H1 (cell line): ENCODE measurements at regions not wholly inside any gene's neighbourhood (a gene's known extent, or its start where the extent isn't known, plus 50 kb on each side); places are given as distances from the start of the nearest gene placed in this dataset.

Experiments
- CTCF ChIA-PET: fragments of 300-600 bp; sonication (Branson Sonifier 250); formaldehyde crosslinking; loops from one replicate; lab custom pipeline; 2021; ENCODE audit not compliant: partially characterized antibody; lab: Charles Lee
- POLR2A ChIA-PET: fragments of 300-600 bp; sonication (Branson Sonifier 250); formaldehyde crosslinking; loops from one replicate; lab custom pipeline; 2021; ENCODE audit warnings: inconsistent platforms; ENCODE audit not compliant: partially characterized antibody; lab: Charles Lee
- DNase-seq, 2 experiments: peaks; one replicate each; pipeline versions ENCODE4 v3.0.0 to v3.0.0-alpha.2; 2010 to 2022; ENCODE audit warnings: low spot score in 2 of 2, low read depth in 1 of 2, mixed read lengths in 1 of 2
- FAIRE-seq: peaks from 2 replicates; lab custom pipeline; 2011; peaks lifted over from hg19 to GRCh38; lab: Jason Lieb, UNC
- H2AFZ ChIP-seq: 2 replicates; pipeline ENCODE4 v1.8.1; 2012; ENCODE audit warnings: low read length, inconsistent platforms
- H2AK5ac ChIP-seq: 2 replicates; pipeline ENCODE4 v1.6.1; 2013; ENCODE audit warnings: low read depth, low read length
- H2BK120ac ChIP-seq: replicated peaks from 2 replicates; pipeline ENCODE3; 2013; ENCODE audit warnings: low read depth, low read length, inconsistent platforms
- H2BK12ac ChIP-seq: 2 replicates; pipeline ENCODE4 v1.6.1; 2013; ENCODE audit warnings: low read depth, low read length
- H2BK15ac ChIP-seq: 2 replicates; pipeline ENCODE4 v1.6.1; 2013; ENCODE audit warnings: low read length
- H2BK20ac ChIP-seq: 2 replicates; pipeline ENCODE4 v1.6.1; 2013; ENCODE audit warnings: low read length
- H2BK5ac ChIP-seq: 2 replicates; pipeline ENCODE4 v1.6.1; 2013; ENCODE audit warnings: low read depth, low read length
- H3K14ac ChIP-seq: 2 replicates; pipeline ENCODE4 v1.6.1; 2013; ENCODE audit warnings: inconsistent platforms; ENCODE audit not compliant: insufficient read length
- H3K18ac ChIP-seq: 2 replicates; pipeline ENCODE4 v1.6.1; 2013; ENCODE audit warnings: low read length; ENCODE audit errors: extremely low read depth
- H3K23ac ChIP-seq: 2 replicates; pipeline ENCODE4 v1.6.1; 2013; ENCODE audit warnings: inconsistent platforms; ENCODE audit not compliant: insufficient read length
- H3K23me2 ChIP-seq: 2 replicates; pipeline ENCODE4 v1.6.1; 2013; ENCODE audit warnings: low read depth, low read length
- H3K27ac ChIP-seq: 2 replicates; pipeline ENCODE4 v1.6.1; 2011; ENCODE audit warnings: low read depth, low read length, inconsistent platforms
- H3K27me3 ChIP-seq, 4 experiments: replicated peaks in 1 of 4; 1 replicate in 1 of 4; 2 replicates in 3 of 4; pipeline versions ENCODE4 v1.6.1 to v1.8.1; 2011 to 2013; ENCODE audit warnings: low read length in 3 of 4, mild to moderate bottlenecking in 3 of 4, inconsistent platforms in 2 of 4, mixed read lengths in 2 of 4, moderate library complexity in 1 of 4; ENCODE audit not compliant: control insufficient read depth in 3 of 4, insufficient read depth in 3 of 4; ENCODE audit errors: extremely low read depth in 1 of 4
- H3K36me3 ChIP-seq, 4 experiments: 2 replicates each; pipeline versions ENCODE4 v1.6.1 to v1.8.1; 2011 to 2013; ENCODE audit warnings: mild to moderate bottlenecking in 4 of 4, low read length in 3 of 4, moderate library complexity in 2 of 4, control low read depth in 1 of 4, inconsistent platforms in 1 of 4; ENCODE audit not compliant: insufficient read depth in 4 of 4, control insufficient read depth in 2 of 4
- H3K4ac ChIP-seq: replicated peaks from 2 replicates; pipeline ENCODE3; 2013; ENCODE audit warnings: low read length, low read depth, mixed read lengths, inconsistent platforms; ENCODE audit not compliant: insufficient read length
- H3K4me1 ChIP-seq, 4 experiments: replicated peaks in 1 of 4; 1 replicate in 1 of 4; 2 replicates in 3 of 4; pipeline versions ENCODE4 v1.6.1 to v1.8.1; 2011 to 2013; ENCODE audit warnings: low read length in 3 of 4, inconsistent platforms in 2 of 4, mixed read lengths in 1 of 4; ENCODE audit not compliant: insufficient read depth in 4 of 4, control insufficient read depth in 3 of 4
- H3K4me2 ChIP-seq, 2 experiments: 2 replicates each; pipeline versions ENCODE4 v1.6.1 to v1.8.1; 2011 to 2013; ENCODE audit warnings: low read depth in 2 of 2, low read length in 2 of 2, control low read depth in 1 of 2, inconsistent platforms in 1 of 2, mild to moderate bottlenecking in 1 of 2; ENCODE audit not compliant: insufficient read depth in 1 of 2
- H3K4me3 ChIP-seq, 4 experiments: fragments of 200-600, 300-600 bp in 1 of 4; sonication (generic), shearing (Covaris generic), sonication (Bioruptor Twin) in 1 of 4; 2 replicates each; pipeline versions ENCODE4 v1.5.1 to v1.8.1; 2011 to 2016; ENCODE audit warnings: low read length in 4 of 4, low read depth in 3 of 4, control low read depth in 2 of 4, inconsistent platforms in 2 of 4, mild to moderate bottlenecking in 2 of 4, mixed read lengths in 1 of 4, moderate library complexity in 1 of 4; ENCODE audit not compliant: insufficient read depth in 2 of 4; ENCODE audit errors: extremely low read depth in 1 of 4
- H3K56ac ChIP-seq: replicated peaks from 2 replicates; pipeline ENCODE3; 2013; ENCODE audit warnings: low read depth, mild to moderate bottlenecking, mixed read lengths, low read length, inconsistent platforms; ENCODE audit not compliant: insufficient read length
- H3K79me1 ChIP-seq: 2 replicates; pipeline ENCODE4 v1.6.1; 2013; ENCODE audit warnings: low read depth, low read length, control low read depth
- H3K79me2 ChIP-seq, 2 experiments: 2 replicates each; pipeline versions ENCODE4 v1.6.1 to v1.8.1; 2012 to 2013; ENCODE audit warnings: low read length in 2 of 2, mild to moderate bottlenecking in 2 of 2, inconsistent platforms in 1 of 2; ENCODE audit not compliant: insufficient read depth in 2 of 2, control insufficient read depth in 1 of 2
- H3K9ac ChIP-seq, 4 experiments: replicated peaks in 1 of 4; 1 replicate in 1 of 4; 2 replicates in 3 of 4; pipeline versions ENCODE4 v1.6.1 to v1.8.1; 2011 to 2013; ENCODE audit warnings: low read depth in 3 of 4, low read length in 3 of 4, control low read depth in 2 of 4, mild to moderate bottlenecking in 2 of 4, moderate library complexity in 2 of 4, inconsistent platforms in 1 of 4; ENCODE audit errors: extremely low read depth in 1 of 4
- H3K9me3 ChIP-seq, 2 experiments: 2 replicates each; pipeline versions ENCODE4 v1.6.1 to v1.8.1; 2012 to 2013; ENCODE audit warnings: mild to moderate bottlenecking in 2 of 2, moderate library complexity in 2 of 2, control low read depth in 1 of 2, inconsistent platforms in 1 of 2, low read depth in 1 of 2, low read length in 1 of 2, mixed read lengths in 1 of 2; ENCODE audit not compliant: insufficient read depth in 2 of 2
- H4K20me1 ChIP-seq, 2 experiments: replicated peaks in 1 of 2; 2 replicates each; pipeline versions ENCODE3 to v1.8.1; 2011 to 2013; ENCODE audit warnings: inconsistent platforms in 2 of 2, low read length in 2 of 2, mild to moderate bottlenecking in 1 of 2; ENCODE audit not compliant: insufficient read depth in 2 of 2, control insufficient read depth in 1 of 2
- H4K5ac ChIP-seq: 2 replicates; pipeline ENCODE4 v1.6.1; 2013; ENCODE audit warnings: low read length, low read depth, mixed read lengths, inconsistent platforms; ENCODE audit not compliant: insufficient read length
- H4K8ac ChIP-seq: 2 replicates; pipeline ENCODE4 v1.8.0; 2013; ENCODE audit warnings: mild to moderate bottlenecking, moderate library complexity, low read length, inconsistent platforms; ENCODE audit not compliant: insufficient read depth; ENCODE audit errors: extremely low read depth
- H4K91ac ChIP-seq: replicated peaks from 2 replicates; pipeline ENCODE3; 2013; ENCODE audit warnings: low read length, mixed read lengths, inconsistent platforms; ENCODE audit not compliant: insufficient read length
- BRCA1 ChIP-seq: IDR thresholded peaks from 2 replicates; pipeline ENCODE4 v1.6.1; 2012; ENCODE audit warnings: low read depth, low read length, improper control_type of control experiment
- CEBPB ChIP-seq: IDR thresholded peaks from 2 replicates; pipeline ENCODE4 v1.6.1; 2012; ENCODE audit warnings: low read depth, low read length
- CREB1 ChIP-seq: IDR thresholded peaks from 2 replicates; pipeline ENCODE4 v1.6.1; 2012; ENCODE audit warnings: inconsistent platforms
- GTF2F1 ChIP-seq: IDR thresholded peaks from 2 replicates; pipeline ENCODE4 v1.6.1; 2012; ENCODE audit warnings: low read depth, low read length, improper control_type of control experiment, borderline replicate concordance
- HDAC6 ChIP-seq: IDR thresholded peaks from one replicate; pipeline ENCODE4 v1.7.1; 2012; ENCODE audit warnings: low read depth, mild to moderate bottlenecking, inconsistent platforms, low read length, moderate library complexity
- JUND ChIP-seq: IDR thresholded peaks from 2 replicates; pipeline ENCODE4 v1.6.1; 2011; ENCODE audit warnings: mild to moderate bottlenecking, improper control_type of control experiment, low read length
- KDM5A ChIP-seq: fragments of 200-600 bp; IDR thresholded peaks from 2 replicates; pipeline ENCODE4 v1.7.1; 2012; ENCODE audit warnings: mild to moderate bottlenecking, low read length, inconsistent platforms, mixed read lengths
- POU5F1 ChIP-seq: IDR thresholded peaks from 2 replicates; pipeline ENCODE4 v1.6.1; 2011; ENCODE audit warnings: low read depth, mild to moderate bottlenecking, low read length, moderate library complexity
- SIRT6 ChIP-seq: IDR thresholded peaks from one replicate; pipeline ENCODE4 v1.7.1; 2012; ENCODE audit warnings: low read length, inconsistent platforms
- SRF ChIP-seq: IDR thresholded peaks from 2 replicates; pipeline ENCODE4 v1.6.1; 2011; ENCODE audit warnings: mild to moderate bottlenecking, low read depth, low read length, moderate library complexity
- SUZ12 ChIP-seq: fragments of 200-600 bp; sonication (generic); IDR thresholded peaks from 2 replicates; pipeline ENCODE4 v1.6.1; 2012; ENCODE audit warnings: mild to moderate bottlenecking, inconsistent platforms, low read length, moderate library complexity, mixed read lengths
- WGBS, 2 experiments: shearing (Covaris generic) in 1 of 2; methylation state at CpG; one replicate each; pipeline versions ENCODE4 v1.1.6 to v1.1.7; 2013 to 2015; ENCODE audit warnings: low lambda C conversion rate in 2 of 2, mixed read lengths in 2 of 2, inconsistent platforms in 1 of 2, low coverage in 1 of 2, missing lambda C conversion rate in 1 of 2; ENCODE audit not compliant: insufficient replicate concordance in 2 of 2, insufficient coverage in 1 of 2, insufficient read length in 1 of 2; ENCODE audit errors: extremely low coverage in 1 of 2, missing lambda C conversion rate in 1 of 2; 5-methylcytosine and 5-hydroxymethylcytosine counted together

DNA sequence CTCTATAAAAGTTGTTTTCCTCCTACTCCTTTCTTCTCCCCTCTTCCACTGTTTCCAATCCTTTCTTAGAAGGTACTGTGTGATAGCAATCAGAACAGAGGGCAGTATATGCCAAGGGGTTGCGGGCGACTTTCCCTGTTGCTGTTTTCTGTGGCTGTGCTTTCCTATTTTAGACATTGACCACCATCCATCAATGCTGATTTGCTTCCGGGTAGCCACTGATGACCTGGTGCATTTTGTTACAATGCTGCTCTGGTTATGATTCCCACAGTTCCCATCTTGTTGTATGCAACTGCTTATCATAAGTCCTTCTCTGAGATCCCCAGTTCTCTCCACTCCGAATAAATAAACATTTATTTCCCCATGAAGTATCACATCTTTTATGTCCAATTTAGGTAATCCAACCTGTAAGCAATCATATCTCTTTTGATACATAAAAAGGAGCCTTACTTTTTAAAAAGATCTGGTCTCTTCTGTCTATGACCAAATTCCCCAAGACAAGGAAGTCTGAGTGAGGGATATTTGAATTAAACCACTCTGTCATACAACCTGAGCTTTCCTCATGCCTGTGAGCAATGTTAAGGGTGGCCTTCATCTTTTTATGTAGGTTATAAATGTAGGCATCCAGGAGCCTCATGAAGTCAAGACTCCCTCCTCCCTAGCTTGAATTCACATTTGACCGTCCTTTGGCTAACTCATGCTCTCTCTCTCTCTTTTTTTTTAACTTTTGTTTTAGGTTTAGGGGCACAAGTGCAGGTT lies 52.5 kb upstream of the CD55 start:
- POLR2A ChIA-PET: no interaction called here
- no peak overlapping the region for H3K23ac ChIP-seq
- no peak overlapping the region for H3K4ac ChIP-seq
- no peak overlapping the region for H2BK5ac ChIP-seq
- H4K8ac ChIP-seq: no peak overlapping the region
- H3K23me2 ChIP-seq: no peaks in the 10 kb centered on the region
- H3K4me3 ChIP-seq: no peak overlapping the region
- H3K4me1 ChIP-seq: no peaks in the 10 kb centered on the region
- no peak overlapping the region for H2BK120ac ChIP-seq
- H3K18ac ChIP-seq: no peak overlapping the region
- H3K9ac ChIP-seq: no peak overlapping the region
- TF ChIP-seq BRCA1 (no peak), SRF (no peak), JUND (no peak), SUZ12 (no peak), CREB1 (no peak), GTF2F1 (no peak), SIRT6 (no peak), CEBPB (no peak), HDAC6 (no peak), POU5F1 (no peak), KDM5A (no peak)
- TF ChIP-seq, all 59 proteins: peak for 0
- no peaks in the 10 kb centered on the region for H3K27me3 ChIP-seq
- H2BK12ac ChIP-seq: no peak overlapping the region
- no peaks in the 10 kb centered on the region for H3K79me1 ChIP-seq
- DNase-seq: no peak
- H2BK15ac ChIP-seq: no peak overlapping the region
- no peak overlapping the region for H3K56ac ChIP-seq
- WGBS, 2 experiments: 82% methylated on average over 5 of the region's 5 CpGs; no CpG with 5 or more reads in 1 of the 2 experiments
- no peak overlapping the region for H2AK5ac ChIP-seq
- H2BK20ac ChIP-seq: no peak overlapping the region
- no peaks in the 10 kb centered on the region for H4K20me1 ChIP-seq
- H2AFZ ChIP-seq: no peak overlapping the region
- H4K91ac ChIP-seq: no peak overlapping the region
- no peaks in the 10 kb centered on the region for H3K9me3 ChIP-seq
- FAIRE-seq: no peak
- H3K36me3 ChIP-seq: no peaks in the 10 kb centered on the region
- no peaks in the 10 kb centered on the region for H3K79me2 ChIP-seq
- H4K5ac ChIP-seq: no peak overlapping the region
- H3K4me2 ChIP-seq: no peak overlapping the region
- no peak overlapping the region for H3K14ac ChIP-seq
- H3K27ac ChIP-seq: no peak overlapping the region
- CTCF ChIA-PET: interaction anchor here (0.6 kb wide), 1 partner anchor 17 kb away, joined by 3 read pairs; no protein-coding TSS in a partner anchor
